ENCODE measurements at regions not wholly inside any gene's neighbourhood (a gene's known extent, or its start where the extent isn't known, plus 50 kb on each side); places are given as distances from the start of the nearest gene placed in this dataset.

GRCh38 chr16:76214856-76215255 lies 62.3 kb upstream of the CNTNAP4 start:
- no peak for TF ChIP-seq CTCF (conservative IDR thresholded peaks at IDR 0.05; ENCODE audit: control insufficient read depth, insufficient read depth, low read depth, low read length)
- no peak overlapping the region for H3K4me3 ChIP-seq (ENCODE audit: control insufficient read depth, low read depth, low read length)
- DNase-seq (ENCODE audit: low read depth) = no peak

GRCh38 chr16:76222087-76222486 lies 55.1 kb upstream of the CNTNAP4 start:
- no peak overlapping the region for H3K4me3 ChIP-seq (ENCODE audit: control insufficient read depth, low read depth, low read length)
- DNase-seq (ENCODE audit: low read depth) = peak; percentile 28
- no peak for TF ChIP-seq CTCF (conservative IDR thresholded peaks at IDR 0.05; ENCODE audit: control insufficient read depth, insufficient read depth, low read depth, low read length)

- H3K4me3 ChIP-seq (ENCODE audit: control insufficient read depth, low read depth, low read length) = no peak overlapping the region
- no peak for TF ChIP-seq CTCF (conservative IDR thresholded peaks at IDR 0.05; ENCODE audit: control insufficient read depth, insufficient read depth, low read depth, low read length)
- no peak for DNase-seq (ENCODE audit: low read depth)
Observed at GRCh38 chr16:76222853-76223252, 54.3 kb upstream of the CNTNAP4 start.

GRCh38 chr16:76226011-76226410 lies 51.2 kb upstream of the CNTNAP4 start:
- DNase-seq (ENCODE audit: low read depth) = peak; percentile 82
- TF ChIP-seq CTCF (conservative IDR thresholded peaks at IDR 0.05; ENCODE audit: control insufficient read depth, insufficient read depth, low read depth, low read length) = no peak
- no peak overlapping the region for H3K4me3 ChIP-seq (ENCODE audit: control insufficient read depth, low read depth, low read length)

- H3K4me3 ChIP-seq (ENCODE audit: control insufficient read depth, low read depth, low read length) = no peak overlapping the region
- DNase-seq (ENCODE audit: low read depth) = peak; percentile 51
- no peak for TF ChIP-seq CTCF (conservative IDR thresholded peaks at IDR 0.05; ENCODE audit: control insufficient read depth, insufficient read depth, low read depth, low read length)
Observed at GRCh38 chr16:76226481-76226880, 50.7 kb upstream of the CNTNAP4 start.
